22Rv1 (cell line): ENCODE measurements at regions not wholly inside any gene's neighbourhood (a gene's known extent, or its start where the extent isn't known, plus 50 kb on each side); places are given as distances from the start of the nearest gene placed in this dataset.
"Not testable (repeated sequence)": the region's sequence is repeated elsewhere in the genome, so short reads cannot be mapped to it uniquely, and the experiment has no call there.

Experiments used
- H3K27ac ChIP-seq: fragments of 450-650 bp; 2 replicates; pipeline ENCODE4 v1.5.1; 2017
- ZFX ChIP-seq: fragments of 450-650 bp; IDR thresholded peaks from 2 replicates; pipeline ENCODE4 v1.6.1; 2017; ENCODE audit warnings: antibody characterized with exemption, borderline replicate concordance
- TF ChIP-seq, protein P1 (sequence below): fragments of 450-650 bp; IDR thresholded peaks from 2 replicates; pipeline ENCODE4 v1.5.1; 2017; ENCODE audit warnings: mild to moderate bottlenecking

DNA sequence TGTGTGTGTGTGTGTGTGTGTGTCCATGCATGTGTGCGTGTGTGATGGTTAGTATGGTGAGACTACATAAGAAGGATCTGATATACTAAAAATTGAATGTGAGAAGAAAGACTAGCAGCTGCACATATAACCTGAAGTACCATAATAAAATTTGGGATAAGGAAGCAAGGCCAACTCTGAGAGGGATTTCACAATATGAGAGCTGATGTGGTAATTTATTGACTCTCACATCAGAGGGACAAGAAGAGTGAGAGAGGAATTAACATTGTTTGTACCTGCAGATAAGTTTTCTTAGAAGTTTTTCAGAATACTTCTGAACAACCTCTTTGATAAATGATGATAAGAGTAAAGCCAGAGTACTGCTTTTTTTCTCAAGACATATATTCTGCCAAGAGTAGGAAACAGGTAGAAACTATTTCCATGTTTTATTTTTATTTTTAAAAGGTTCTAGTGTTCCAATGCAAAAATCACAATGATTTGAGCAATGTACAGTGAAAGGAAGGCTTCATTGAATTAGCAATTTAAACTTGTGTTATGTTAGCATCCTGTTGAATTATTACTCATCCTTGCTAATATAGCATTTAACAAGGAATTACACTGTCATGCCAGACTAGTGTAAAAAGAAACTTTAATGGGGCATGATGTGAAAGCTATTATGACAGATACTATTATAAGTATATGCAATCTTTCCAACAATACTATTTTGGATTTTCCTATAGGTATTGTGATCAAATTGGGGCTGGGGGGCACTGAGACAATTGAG lies 415.5 kb upstream of the ARPP21 start:
- TF ChIP-seq, protein P1, sequence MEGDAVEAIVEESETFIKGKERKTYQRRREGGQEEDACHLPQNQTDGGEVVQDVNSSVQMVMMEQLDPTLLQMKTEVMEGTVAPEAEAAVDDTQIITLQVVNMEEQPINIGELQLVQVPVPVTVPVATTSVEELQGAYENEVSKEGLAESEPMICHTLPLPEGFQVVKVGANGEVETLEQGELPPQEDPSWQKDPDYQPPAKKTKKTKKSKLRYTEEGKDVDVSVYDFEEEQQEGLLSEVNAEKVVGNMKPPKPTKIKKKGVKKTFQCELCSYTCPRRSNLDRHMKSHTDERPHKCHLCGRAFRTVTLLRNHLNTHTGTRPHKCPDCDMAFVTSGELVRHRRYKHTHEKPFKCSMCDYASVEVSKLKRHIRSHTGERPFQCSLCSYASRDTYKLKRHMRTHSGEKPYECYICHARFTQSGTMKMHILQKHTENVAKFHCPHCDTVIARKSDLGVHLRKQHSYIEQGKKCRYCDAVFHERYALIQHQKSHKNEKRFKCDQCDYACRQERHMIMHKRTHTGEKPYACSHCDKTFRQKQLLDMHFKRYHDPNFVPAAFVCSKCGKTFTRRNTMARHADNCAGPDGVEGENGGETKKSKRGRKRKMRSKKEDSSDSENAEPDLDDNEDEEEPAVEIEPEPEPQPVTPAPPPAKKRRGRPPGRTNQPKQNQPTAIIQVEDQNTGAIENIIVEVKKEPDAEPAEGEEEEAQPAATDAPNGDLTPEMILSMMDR, result no peak
- TF ChIP-seq ZFX, result no peak
- no peak overlapping the region for H3K27ac ChIP-seq

DNA sequence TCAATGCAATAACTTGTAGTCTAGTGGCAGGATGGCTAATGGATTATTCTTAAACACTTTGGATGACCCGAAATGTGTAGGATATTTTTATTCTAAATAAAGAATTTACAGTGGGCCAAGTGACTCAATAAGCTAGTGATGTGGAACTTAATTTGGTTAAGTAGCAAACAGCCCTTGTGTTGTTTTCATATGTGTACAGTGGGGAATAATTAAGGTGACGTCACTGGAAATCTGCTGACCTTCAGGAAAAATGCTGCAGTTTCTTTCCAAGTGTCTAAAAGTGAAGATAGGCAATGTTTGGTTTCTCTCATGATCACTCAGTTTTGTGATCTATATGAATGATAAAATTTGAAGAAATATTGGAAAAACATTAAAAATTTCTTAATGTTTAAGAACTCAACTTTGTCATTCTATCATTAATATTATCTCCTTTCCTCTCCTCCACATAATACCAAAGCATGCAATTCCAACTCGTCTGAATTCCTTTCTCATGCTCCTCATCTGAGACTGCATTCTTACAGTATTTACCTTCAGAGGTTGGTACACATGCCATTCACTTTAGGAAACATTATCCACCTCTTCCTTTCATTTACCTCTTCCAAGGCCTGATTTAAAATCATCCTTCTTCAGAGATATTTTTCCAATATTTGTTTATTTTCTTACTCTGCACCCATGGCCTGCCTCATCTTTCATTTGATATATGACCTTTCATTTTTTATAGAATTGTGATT lies 414.6 kb upstream of the ARPP21 start:
- TF ChIP-seq ZFX, result no peak
- TF ChIP-seq, protein P1, result no peak

DNA sequence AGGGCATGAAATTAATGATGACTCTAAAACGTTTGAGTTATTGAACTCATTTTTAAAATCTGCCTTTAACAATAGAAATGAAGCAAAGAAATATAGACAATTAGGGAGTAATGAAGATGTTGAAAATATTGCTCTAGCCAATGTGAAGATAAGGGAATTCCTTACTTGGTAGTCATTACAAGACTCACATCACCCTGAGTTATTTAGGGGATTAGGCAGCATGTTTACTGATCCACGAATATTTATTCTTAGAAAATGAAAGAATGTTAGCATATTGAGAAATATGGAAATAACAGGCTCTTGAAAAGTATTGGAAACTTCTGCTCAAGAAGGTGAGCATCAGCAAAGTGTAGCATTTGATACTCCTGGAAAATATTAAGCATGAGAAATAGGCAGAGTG lies 398.1 kb upstream of the ARPP21 start:
- no peak for TF ChIP-seq ZFX
- TF ChIP-seq, protein P1, result no peak
- H3K27ac ChIP-seq, result no peak overlapping the region

More for the DNA sequence above, 414.6 kb upstream of the ARPP21 start:
- no peak overlapping the region for H3K27ac ChIP-seq

DNA sequence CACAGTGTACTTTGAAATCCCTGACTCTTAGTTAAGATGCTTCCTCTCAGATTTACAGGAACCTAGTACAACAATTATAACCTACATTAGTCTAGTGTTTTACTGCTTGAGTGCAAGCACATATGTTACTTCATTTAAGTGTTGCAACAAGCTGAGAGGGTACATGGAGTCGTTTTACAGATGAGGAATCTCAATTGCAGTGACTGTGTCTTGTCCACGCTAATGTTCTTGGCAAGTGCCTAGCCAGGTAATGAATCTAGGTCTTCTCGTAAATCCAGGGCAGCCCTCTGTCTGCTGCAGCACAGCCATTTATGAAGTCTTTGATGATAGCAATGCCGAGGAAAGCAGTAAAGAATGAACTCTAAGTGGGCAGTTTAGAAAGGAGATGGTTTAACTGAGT lies 384.4 kb upstream of the ARPP21 start:
- H3K27ac ChIP-seq, result no peak overlapping the region

DNA sequence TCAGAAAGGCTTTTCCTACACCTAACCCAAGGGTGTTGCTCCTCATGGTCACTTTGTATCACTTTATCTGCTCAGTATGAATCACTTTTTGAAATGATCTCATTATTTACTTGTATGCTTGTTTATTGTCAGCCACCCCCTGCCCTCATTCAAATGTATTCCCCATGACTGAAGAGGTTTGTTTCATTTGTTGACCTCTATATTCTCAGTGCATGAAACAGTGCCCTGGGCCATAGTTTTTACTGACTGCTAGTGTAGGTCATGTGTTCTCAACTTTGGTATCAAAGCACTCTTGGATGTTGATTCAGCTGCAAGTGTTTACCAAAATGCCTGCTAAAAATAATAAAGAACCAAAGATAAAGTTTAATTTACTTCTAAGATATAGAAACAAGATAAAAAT lies 381.7 kb upstream of the ARPP21 start:
- TF ChIP-seq, protein P1, result no peak
- TF ChIP-seq ZFX, result no peak
- H3K27ac ChIP-seq, result no peak overlapping the region

More for the DNA sequence above, 384.4 kb upstream of the ARPP21 start:
- TF ChIP-seq ZFX, result no peak
- TF ChIP-seq, protein P1, result no peak

DNA sequence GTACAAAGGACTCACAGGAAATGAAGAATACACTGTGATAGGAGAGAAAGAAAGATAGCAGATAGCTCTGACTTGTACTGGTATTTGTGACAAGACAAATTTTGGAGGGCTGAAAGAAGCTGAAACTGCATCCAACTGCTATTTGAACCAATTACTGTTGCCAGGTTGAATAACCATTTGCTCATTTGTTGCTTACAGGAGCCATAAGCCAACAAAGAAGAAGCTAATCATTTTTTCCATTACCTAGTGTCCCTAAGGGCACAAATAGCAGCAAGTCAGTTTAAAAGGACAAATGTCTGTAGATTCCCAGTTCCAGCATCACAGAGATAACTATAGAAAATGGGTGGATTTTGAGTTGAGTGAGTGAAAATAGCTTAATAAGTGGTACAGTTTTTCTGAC lies 376.9 kb upstream of the ARPP21 start:
- TF ChIP-seq, protein P1, result no peak
- TF ChIP-seq ZFX, result no peak
- H3K27ac ChIP-seq, result no peak overlapping the region

DNA sequence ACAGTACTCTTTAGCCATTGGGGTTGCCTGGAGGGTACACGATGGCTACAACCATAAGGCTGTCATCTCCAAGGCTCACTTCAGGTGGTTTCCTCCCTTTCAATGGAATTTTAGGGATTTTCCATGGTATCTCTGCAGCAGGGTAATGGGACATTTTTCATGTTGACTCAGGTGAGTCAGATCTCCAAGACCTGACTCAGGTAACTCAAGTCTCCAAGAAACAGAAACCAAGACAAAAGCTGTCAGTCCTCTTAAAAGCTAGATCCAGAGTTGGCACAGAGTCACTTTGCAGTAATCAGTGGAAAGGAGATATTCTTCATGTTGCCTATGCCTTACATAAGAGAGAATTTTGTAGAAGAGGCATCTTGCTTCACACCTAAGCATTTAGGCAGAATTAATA lies 375.8 kb upstream of the ARPP21 start:
- H3K27ac ChIP-seq, result no peak overlapping the region
- no peak for TF ChIP-seq ZFX
- TF ChIP-seq, protein P1, result no peak

DNA sequence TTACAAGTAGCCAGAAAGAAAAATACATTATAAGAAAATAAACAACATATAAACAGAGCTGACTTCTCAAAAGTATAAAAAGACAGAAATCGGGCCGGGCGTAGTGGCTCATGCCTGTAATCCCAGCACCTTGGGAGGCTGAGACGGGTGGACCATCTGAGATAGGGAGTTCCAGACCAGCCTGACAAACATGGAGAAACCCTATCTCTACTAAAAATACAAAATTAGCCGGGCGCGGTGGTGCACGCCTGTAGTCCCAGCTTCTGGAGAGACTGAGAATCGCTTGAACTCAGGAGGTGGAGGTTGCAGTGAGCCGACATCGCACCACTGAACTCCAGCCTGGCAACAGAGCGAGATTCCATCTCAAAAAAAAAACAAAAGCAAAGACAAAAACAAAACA lies 373.3 kb upstream of the ARPP21 start:
- not testable (repeated sequence) for H3K27ac ChIP-seq
